ENCODE measurements at regions not wholly inside any gene's neighbourhood (a gene's known extent, or its start where the extent isn't known, plus 50 kb on each side); places are given as distances from the start of the nearest gene placed in this dataset.

DNA sequence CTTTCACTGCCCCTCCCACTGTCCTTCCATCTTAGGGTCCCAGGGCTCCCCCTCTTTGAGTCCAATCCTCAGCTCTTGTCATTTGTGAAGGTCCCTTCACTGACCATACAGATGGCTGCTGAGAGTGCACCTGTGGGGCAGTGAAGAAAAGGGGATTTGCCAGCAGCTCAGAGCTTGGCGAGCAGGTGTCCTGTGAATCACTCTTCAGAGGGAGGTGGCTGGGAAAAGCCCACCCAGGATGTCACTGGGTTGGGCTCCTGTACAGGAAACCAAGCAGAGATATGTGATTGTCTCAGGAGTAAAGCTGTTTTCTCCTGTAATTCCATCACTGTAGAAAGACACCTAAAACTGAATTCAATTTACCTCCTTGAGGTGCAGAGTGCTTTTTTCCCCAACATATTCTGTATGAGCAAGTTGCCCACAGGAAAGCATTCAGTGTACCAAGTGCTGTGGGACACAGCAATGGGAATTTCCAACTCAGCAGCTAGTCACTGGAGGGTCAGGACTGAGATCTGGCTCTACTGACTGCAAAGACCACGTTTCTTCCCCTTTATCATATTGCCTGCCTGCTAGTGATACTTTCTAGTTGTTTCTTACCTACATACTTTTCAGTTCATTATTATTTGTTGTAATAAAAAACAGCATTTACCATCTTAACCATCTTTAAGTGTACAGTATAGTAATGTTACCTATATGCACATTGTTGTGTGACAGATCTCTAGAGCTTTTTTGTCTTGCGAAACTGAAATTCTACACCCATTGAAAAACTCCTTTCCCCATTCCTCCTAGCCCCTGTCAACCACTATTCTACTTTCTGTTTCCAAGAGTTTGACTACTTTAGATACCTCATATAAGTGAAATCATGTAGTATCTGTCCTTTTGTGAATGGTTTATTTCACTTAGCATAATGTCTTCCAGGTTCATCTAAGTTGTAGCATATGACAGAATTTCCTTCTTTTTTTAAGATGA, 239.1 kb downstream of the TSN start:
- TF ChIP-seq NFRKB (IDR thresholded peaks at IDR 0.05), result no peak
- no peak for TF ChIP-seq FOXM1 (IDR thresholded peaks at IDR 0.05; ENCODE audit: borderline replicate concordance)
- TF ChIP-seq ZNF384 (IDR thresholded peaks at IDR 0.05), result no peak
- TF ChIP-seq TARDBP (IDR thresholded peaks at IDR 0.05), result no peak
- no peak for TF ChIP-seq BHLHE40 (IDR thresholded peaks at IDR 0.05; ENCODE audit: borderline replicate concordance)
- no peak for TF ChIP-seq ELF4 (IDR thresholded peaks at IDR 0.05)
- no peak for TF ChIP-seq SP1 (IDR thresholded peaks at IDR 0.05)
- TF ChIP-seq ARNT (IDR thresholded peaks at IDR 0.05), result no peak
- TF ChIP-seq SUZ12 (IDR thresholded peaks at IDR 0.05), result no peak
- TF ChIP-seq LEF1 (IDR thresholded peaks at IDR 0.05; ENCODE audit: borderline replicate concordance), result no peak

All from HEK293T (cell line).